Activated CD4-positive, alpha-beta memory T cell treated with anti-CD3 and anti-CD28 coated beads, Interleukin-2, amount 10 ng/mL, durations not matched to agents 7 days and 5 days (primary cell): ENCODE measurements at regions not wholly inside any gene's neighbourhood (a gene's known extent, or its start where the extent isn't known, plus 50 kb on each side); places are given as distances from the start of the nearest gene placed in this dataset.
"Not testable (repeated sequence)": the region's sequence is repeated elsewhere in the genome, so short reads cannot be mapped to it uniquely, and the experiment has no call there.

Source experiments
- CTCF ChIA-PET: fragments of 350-600 bp; sonication (Branson Sonifier 250); formaldehyde crosslinking; loops from one replicate; lab custom pipeline; 2021; ENCODE audit warnings: antibody characterized with exemption, inconsistent platforms; lab: Charles Lee
- POLR2A ChIA-PET: fragments of 350-600 bp; sonication (Branson Sonifier 250); formaldehyde crosslinking; loops from one replicate; lab custom pipeline; 2021; ENCODE audit warnings: antibody characterized with exemption; lab: Charles Lee
- DNase-seq: peaks from one replicate; pipeline ENCODE4 v3.0.0-alpha.2; 2020
- H3K27ac Mint-ChIP-seq: one replicate; pipeline ENCODE4 v1.8.0; 2021; ENCODE audit warnings: mild to moderate bottlenecking, mixed read lengths
- H3K27me3 Mint-ChIP-seq: one replicate; pipeline ENCODE4 v1.8.0; 2021; ENCODE audit warnings: mixed read lengths
- H3K36me3 Mint-ChIP-seq: one replicate; pipeline ENCODE4 v1.8.0; 2021; ENCODE audit warnings: low read depth, mixed read lengths
- H3K4me1 Mint-ChIP-seq: one replicate; pipeline ENCODE4 v1.8.0; 2021; ENCODE audit warnings: mixed read lengths
- H3K4me3 Mint-ChIP-seq: one replicate; pipeline ENCODE4 v1.8.0; 2021; ENCODE audit warnings: mild to moderate bottlenecking, mixed read lengths
- H3K9me3 Mint-ChIP-seq: one replicate; pipeline ENCODE4 v1.8.0; 2021; ENCODE audit warnings: mixed read lengths

DNA sequence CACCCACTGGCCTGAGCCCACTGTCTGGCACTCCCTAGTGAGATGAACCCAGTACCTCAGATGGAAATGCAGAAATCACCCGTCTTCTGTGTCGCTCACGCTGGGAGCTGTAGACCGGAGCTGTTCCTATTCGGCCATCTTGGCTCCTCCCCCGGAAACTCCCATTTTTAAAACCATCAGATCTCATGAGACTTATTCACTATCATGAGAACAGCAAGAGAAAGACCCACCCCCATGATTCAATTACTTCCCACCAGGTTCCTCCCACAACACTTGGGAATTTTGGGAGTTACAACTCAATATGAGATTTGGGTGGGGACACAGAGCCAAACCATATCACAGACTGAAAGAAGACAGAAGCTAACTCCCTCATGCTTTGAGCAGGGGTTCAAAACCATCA lies 134.5 kb downstream of the SLC39A8 start:
- CTCF ChIA-PET, H3K27me3 Mint-ChIP-seq, H3K4me3 Mint-ChIP-seq, POLR2A ChIA-PET, DNase-seq, H3K9me3 Mint-ChIP-seq, H3K36me3 Mint-ChIP-seq, H3K27ac Mint-ChIP-seq, H3K4me1 Mint-ChIP-seq: not testable (repeated sequence)

DNA sequence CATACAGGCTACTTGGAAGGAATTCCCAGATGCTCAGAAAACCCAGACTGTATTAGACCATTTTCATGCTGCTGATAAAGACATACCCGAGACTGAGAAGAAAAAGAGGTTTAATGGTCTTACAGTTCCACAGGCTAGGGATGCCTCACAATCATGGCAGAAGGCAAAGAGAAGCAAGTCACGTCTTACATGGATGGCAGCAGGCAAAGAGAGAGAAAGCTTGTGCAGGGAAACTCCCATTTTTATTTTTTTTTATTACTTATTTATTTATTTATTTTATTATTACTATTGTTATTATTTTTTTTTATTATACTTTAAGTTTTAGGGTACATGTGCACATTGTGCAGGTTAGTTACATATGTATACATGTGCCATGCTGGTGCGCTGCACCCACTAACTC lies 140.6 kb downstream of the SLC39A8 start:
- H3K27ac Mint-ChIP-seq, DNase-seq, H3K27me3 Mint-ChIP-seq, POLR2A ChIA-PET, CTCF ChIA-PET, H3K36me3 Mint-ChIP-seq, H3K4me3 Mint-ChIP-seq, H3K9me3 Mint-ChIP-seq, H3K4me1 Mint-ChIP-seq: not testable (repeated sequence)

DNA sequence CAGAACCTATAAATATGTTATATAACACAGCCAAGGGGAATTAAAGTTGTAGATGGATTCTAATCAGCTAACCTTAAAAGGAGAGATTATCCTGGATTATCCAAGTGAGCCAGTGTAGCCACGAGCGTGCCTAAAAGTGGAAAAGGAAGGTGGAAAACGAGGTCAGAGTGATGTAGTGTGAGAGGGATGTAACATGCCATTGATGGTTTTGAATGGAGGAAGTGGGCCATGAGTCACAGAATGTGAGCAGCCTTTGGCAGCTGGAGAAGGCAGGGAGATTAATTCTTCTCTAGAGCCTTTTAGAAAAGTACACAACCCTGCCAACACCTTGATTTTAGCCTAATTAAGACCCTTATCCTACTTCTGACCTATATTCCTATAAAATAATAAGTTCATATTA lies 149.1 kb downstream of the SLC39A8 start:
- no peak for DNase-seq
- Mint-ChIP-seq H3K27me3 (peaks cover 5% of the 10 kb centered on the region), H3K36me3 (no peaks in the 10 kb centered on the region), H3K4me1 (no peaks in the 10 kb centered on the region), H3K4me3 (no peak overlapping the region), H3K9me3 (no peaks in the 10 kb centered on the region), H3K27ac (no peak overlapping the region)
- POLR2A ChIA-PET, result no interaction called here
- CTCF ChIA-PET, result no interaction called here

DNA sequence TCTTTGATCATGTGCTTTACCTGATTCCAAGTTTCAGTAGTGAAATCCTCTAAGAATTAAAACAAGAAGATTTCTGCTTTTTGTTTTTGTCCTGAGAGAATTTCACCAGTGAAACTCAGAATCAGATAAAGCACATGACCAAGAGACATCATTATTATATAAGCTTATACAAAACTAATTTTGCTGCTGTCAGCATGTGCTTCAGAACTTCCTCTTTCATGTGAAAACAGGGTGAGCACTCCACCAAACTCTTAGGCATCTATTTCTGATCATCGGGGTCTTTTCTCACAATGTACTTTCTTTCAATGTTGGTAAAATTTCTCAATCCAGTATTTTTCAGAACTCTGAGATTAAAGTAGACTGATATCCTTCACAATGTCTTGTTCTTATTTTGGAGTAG lies 152.1 kb downstream of the SLC39A8 start:
- no peaks in the 10 kb centered on the region for H3K9me3 Mint-ChIP-seq

DNA sequence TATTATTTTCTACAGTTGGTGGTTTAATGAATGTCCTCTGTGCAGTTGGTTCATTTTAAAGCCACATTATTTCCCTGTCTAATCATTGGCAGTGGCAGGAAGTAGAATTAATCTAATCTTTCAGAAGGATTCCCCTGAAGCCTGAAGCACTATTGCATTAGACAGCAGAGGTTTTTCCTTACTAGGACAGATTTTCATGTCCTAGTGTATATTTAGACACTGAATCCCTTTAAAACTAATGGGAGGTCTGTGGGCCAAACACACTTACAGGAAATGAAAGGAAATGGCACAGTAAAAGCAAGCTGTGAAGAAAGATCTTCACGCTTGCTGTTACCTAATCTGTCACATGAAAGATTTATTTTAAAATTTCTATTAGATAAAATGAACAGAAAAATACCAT lies 165.2 kb downstream of the SLC39A8 start:
- ChIA-PET CTCF (no interaction called here), POLR2A (no interaction called here)
- Mint-ChIP-seq H3K4me1 (no peaks in the 10 kb centered on the region), H3K4me3 (no peak overlapping the region), H3K36me3 (no peaks in the 10 kb centered on the region), H3K27me3 (no peaks in the 10 kb centered on the region), H3K27ac (no peak overlapping the region), H3K9me3 (no peaks in the 10 kb centered on the region)
- DNase-seq, result no peak

More for the DNA sequence above, 152.1 kb downstream of the SLC39A8 start:
- no peak for DNase-seq
- ChIA-PET POLR2A (interaction anchor here (0.7 kb wide), 1 partner anchor 153 kb away, joined by 3 read pairs; no protein-coding TSS in a partner anchor), CTCF (no interaction called here)
- no peak overlapping the region for H3K4me3 Mint-ChIP-seq
- peaks cover 3% of the 10 kb centered on the region for H3K27me3 Mint-ChIP-seq
- no peaks in the 10 kb centered on the region for H3K36me3 Mint-ChIP-seq
- no peak overlapping the region for H3K27ac Mint-ChIP-seq
- no peaks in the 10 kb centered on the region for H3K4me1 Mint-ChIP-seq

DNA sequence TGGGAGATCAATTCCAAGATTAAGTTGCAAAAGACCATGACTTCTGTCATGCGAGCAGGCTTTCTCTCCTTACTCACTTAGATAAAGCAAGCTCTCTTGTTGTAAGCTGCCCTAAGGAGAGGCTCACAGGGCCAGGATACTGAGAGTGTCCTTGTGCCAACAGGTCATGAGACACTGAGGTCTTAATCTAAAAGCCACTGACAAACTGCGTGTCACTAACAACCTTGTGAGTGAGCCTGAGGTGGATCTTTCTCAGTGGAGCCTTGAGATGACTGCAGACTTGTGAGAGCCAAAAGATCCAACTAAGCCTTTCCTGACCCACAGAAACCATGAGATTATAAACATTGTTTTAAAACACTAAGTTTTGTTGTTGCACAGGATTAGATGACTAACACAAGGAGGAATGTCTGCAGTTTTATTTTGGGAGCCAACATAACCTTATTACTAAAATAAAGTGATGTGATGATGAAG lies 170.5 kb downstream of the SLC39A8 start:
- Mint-ChIP-seq H3K27ac (no peak overlapping the region), H3K4me1 (no peaks in the 10 kb centered on the region), H3K36me3 (no peaks in the 10 kb centered on the region), H3K4me3 (no peak overlapping the region), H3K27me3 (peaks cover 2% of the 10 kb centered on the region), H3K9me3 (no peaks in the 10 kb centered on the region)
- DNase-seq, result no peak
- ChIA-PET CTCF (no interaction called here), POLR2A (no interaction called here)

DNA sequence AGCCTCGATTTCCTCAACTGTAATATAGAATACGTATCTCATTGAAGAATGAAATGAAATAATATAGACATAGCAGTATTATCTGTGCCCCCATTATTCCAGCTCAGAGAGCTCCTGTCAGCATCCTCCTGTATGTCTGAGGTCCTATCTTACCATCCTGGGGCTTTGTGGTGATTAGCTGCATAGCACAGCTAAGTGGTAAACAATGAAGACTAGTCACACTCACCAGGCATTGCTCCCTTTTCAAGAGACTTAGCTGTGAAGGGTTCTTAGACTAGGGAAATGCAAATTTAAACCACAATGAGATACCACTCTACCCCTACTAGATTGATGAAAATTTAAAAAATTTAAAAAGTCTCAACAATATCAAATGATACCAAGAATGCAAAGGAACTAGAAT lies 172.9 kb downstream of the SLC39A8 start:
- peaks cover 2% of the 10 kb centered on the region for H3K27me3 Mint-ChIP-seq
- H3K27ac Mint-ChIP-seq, result no peak overlapping the region
- CTCF ChIA-PET, result no interaction called here
- no peak overlapping the region for H3K4me3 Mint-ChIP-seq
- H3K4me1 Mint-ChIP-seq, result no peaks in the 10 kb centered on the region
- POLR2A ChIA-PET, result no interaction called here
- no peaks in the 10 kb centered on the region for H3K36me3 Mint-ChIP-seq
- no peaks in the 10 kb centered on the region for H3K9me3 Mint-ChIP-seq
- DNase-seq, result no peak

DNA sequence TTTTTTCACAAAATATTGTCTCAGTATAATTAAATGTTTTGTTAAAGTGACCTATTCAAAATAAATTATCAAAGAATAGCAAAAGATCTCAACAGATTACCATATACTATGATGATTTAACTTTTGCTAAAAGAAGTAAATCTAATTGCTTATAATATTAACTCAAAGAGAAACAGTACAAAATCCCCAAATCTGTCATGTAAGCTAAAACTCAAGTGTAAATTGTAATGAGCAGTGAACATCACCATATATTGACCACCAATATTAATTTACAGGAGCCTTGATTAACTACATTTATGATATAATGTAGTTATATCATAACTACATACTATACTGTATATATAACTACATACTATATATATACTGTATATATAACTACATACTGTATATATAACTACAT lies 174.4 kb downstream of the SLC39A8 start:
- Mint-ChIP-seq H3K9me3 (no peaks in the 10 kb centered on the region), H3K4me1 (no peaks in the 10 kb centered on the region), H3K36me3 (no peaks in the 10 kb centered on the region), H3K27me3 (peaks cover 2% of the 10 kb centered on the region), H3K27ac (no peak overlapping the region), H3K4me3 (no peak overlapping the region)
- ChIA-PET CTCF (no interaction called here), POLR2A (no interaction called here)
- DNase-seq, result no peak

DNA sequence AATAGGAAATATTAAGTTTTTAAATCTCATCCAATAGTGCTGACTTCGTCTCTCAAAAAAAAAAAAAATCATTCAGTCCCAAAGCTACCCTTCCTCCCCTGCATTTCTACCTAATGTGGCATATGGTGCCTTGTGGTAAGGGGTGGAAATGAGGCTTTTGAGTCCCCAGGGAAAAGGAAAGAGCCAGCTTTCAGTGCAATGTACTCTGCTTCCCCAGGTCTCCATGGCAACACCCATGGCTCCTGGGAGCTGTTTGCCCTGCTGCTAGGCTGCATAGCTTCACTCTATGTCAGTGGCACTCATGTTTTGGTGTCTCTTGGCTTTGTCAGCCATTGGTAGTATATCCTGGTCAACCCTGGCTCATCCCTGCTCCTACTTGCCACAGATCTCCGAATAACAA lies 175.9 kb downstream of the SLC39A8 start:
- no peaks in the 10 kb centered on the region for H3K4me1 Mint-ChIP-seq
- H3K27me3 Mint-ChIP-seq, result peaks cover 2% of the 10 kb centered on the region
- ChIA-PET CTCF (no interaction called here), POLR2A (no interaction called here)
- H3K27ac Mint-ChIP-seq, result no peak overlapping the region
- no peak for DNase-seq
- no peaks in the 10 kb centered on the region for H3K36me3 Mint-ChIP-seq
- no peak overlapping the region for H3K4me3 Mint-ChIP-seq
- H3K9me3 Mint-ChIP-seq, result no peaks in the 10 kb centered on the region

DNA sequence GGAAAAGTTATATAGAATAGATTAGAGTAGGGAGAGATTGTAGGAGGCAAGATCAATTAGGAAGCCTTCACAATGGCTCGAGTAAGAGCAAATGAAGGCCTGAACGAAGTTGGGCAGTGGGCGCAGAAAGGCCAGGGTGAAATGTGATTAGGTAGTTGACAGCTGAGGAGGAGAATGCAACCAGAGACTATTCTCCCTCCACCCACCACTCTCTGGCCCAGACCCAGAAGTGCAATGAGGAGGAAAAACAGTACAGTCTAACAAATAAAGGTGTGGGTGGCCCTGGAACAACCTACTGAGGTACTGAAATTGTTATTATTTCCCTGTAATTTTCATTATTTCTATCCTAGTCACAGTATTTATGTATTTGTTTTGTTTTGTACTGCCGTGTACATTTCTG lies 176.7 kb downstream of the SLC39A8 start:
- DNase-seq, result no peak
- Mint-ChIP-seq H3K27me3 (peaks cover 2% of the 10 kb centered on the region), H3K36me3 (no peaks in the 10 kb centered on the region), H3K4me3 (no peak overlapping the region), H3K27ac (no peak overlapping the region), H3K4me1 (no peaks in the 10 kb centered on the region), H3K9me3 (no peaks in the 10 kb centered on the region)
- ChIA-PET POLR2A (no interaction called here), CTCF (no interaction called here)

DNA sequence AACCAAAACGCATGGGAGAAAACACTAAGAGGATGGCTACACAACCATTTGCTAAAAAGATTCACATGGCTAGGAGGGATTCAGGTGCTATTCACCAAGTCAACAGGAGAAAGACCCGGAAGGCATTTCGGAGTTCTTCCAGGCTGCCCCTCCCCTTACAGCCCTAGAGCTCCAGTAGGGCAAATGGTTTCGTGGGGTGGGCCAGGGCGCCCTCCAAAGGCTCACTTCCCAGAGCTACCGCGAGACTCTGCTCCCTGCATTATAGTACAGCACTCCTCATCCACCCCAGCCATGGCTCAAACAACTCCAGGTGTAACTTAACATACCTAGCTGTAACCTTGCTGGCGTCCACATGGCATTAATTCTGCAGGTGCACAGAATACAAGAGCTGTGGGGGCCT lies 179.7 kb downstream of the SLC39A8 start:
- Mint-ChIP-seq H3K9me3 (no peaks in the 10 kb centered on the region), H3K4me1 (no peaks in the 10 kb centered on the region), H3K4me3 (no peak overlapping the region), H3K36me3 (no peaks in the 10 kb centered on the region), H3K27me3 (no peaks in the 10 kb centered on the region), H3K27ac (no peak overlapping the region)
- ChIA-PET CTCF (no interaction called here), POLR2A (no interaction called here)
- no peak for DNase-seq

DNA sequence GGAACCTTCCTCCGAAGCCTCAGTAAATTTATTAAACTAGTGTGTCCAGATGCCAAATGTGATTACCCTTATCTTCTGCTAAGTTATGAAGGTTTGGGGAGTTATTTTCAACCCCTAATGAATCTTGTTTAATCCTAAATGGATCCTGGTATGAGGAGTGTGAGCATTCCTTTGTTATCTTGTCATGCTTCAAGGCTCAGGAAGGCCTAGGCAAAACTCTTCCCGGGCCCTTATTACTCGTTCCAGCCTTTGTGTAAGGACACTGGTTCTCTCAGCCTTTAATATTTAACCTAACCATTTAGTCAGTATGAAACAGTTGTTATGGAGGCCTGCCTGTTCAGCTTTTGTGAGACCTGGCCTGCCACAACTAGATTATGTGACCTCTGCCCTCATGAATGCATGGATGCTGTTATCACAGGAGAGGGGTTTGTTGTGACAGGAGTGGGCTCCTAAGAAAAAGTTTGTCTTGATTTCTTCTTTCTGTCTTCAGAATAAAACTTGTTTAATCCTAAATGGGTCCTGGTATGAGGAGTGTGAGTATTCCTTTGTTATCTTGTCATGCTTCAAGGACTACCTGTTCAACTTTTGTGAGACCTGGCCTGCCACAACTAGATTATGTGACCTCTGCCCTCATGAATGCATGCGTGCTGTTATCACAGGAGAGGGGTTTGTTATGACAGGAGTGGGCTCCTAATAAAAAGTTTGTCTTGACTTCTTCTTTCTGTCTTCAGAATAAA lies 181.7 kb downstream of the SLC39A8 start:
- Mint-ChIP-seq H3K9me3 (no peaks in the 10 kb centered on the region), H3K27ac (no peak overlapping the region), H3K4me3 (no peak overlapping the region), H3K4me1 (no peaks in the 10 kb centered on the region), H3K27me3 (peaks cover 1% of the 10 kb centered on the region), H3K36me3 (no peaks in the 10 kb centered on the region)
- ChIA-PET CTCF (no interaction called here), POLR2A (no interaction called here)
- DNase-seq, result no peak

DNA sequence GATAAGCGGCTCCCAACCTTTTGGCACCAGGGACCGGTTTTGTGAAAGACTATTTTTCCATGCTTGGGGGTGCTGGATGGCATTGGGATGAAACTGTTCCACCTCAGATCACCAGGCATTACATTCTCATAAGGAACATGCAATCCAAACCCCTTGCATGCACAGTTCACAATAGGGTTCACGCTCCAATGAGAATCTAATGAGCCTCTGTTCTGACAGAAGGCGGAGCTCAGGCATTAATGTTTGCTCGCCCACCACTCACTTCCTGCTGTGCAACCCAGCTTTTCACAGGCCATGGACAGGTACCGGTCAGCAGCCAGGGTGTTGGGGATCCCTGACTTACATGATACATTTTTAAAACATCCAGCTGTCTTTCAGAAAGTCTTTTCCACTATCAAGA lies 187.3 kb downstream of the SLC39A8 start:
- ChIA-PET CTCF (no interaction called here), POLR2A (no interaction called here)
- Mint-ChIP-seq H3K9me3 (no peaks in the 10 kb centered on the region), H3K4me3 (no peak overlapping the region), H3K27ac (no peak overlapping the region), H3K27me3 (peaks cover 1% of the 10 kb centered on the region), H3K36me3 (no peaks in the 10 kb centered on the region), H3K4me1 (no peaks in the 10 kb centered on the region)
- no peak for DNase-seq

DNA sequence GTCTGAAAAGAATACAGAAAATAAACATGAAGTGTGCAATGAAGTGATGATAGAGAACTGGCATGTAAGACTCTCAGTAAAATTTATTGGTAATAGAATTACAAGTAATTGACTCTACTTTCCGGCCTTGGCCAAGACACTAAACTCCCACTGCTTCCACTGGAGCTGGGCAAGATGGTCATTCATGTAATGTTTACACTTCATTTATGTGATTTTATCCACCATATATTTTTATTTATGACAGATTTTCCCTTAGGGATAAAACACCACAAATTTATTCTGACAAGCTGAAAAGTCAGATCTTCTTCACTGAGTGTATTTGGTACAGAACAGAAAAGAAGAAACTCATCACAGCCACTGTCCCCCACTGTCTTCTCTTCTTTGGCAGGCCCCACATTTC lies 191.9 kb downstream of the SLC39A8 start:
- Mint-ChIP-seq H3K4me3 (no peak overlapping the region), H3K4me1 (no peaks in the 10 kb centered on the region), H3K27ac (no peak overlapping the region), H3K36me3 (no peaks in the 10 kb centered on the region), H3K9me3 (no peaks in the 10 kb centered on the region), H3K27me3 (no peaks in the 10 kb centered on the region)
- DNase-seq, result no peak
- ChIA-PET CTCF (no interaction called here), POLR2A (no interaction called here)
